ENCODE measurements at regions not wholly inside any gene's neighbourhood (a gene's known extent, or its start where the extent isn't known, plus 50 kb on each side); places are given as distances from the start of the nearest gene placed in this dataset.

GRCh38 chrX:74231625-74232024 is 72.4 kb upstream of the ZCCHC13 start:
- no peak for TF ChIP-seq CTCF (conservative IDR thresholded peaks at IDR 0.05; ENCODE audit: low read depth, low read length)
- TF ChIP-seq POLR2A (IDR thresholded peaks at IDR 0.05; ENCODE audit: low read depth, low read length) = no peak
- TF ChIP-seq RCOR1 (IDR thresholded peaks at IDR 0.05; ENCODE audit: insufficient replicate concordance, low read length) = no peak
- no peak for TF ChIP-seq USF2 (IDR thresholded peaks at IDR 0.05; ENCODE audit: low read depth, low read length)
- no peak for TF ChIP-seq BHLHE40 (IDR thresholded peaks at IDR 0.05; ENCODE audit: low read depth, low read length)
- no peak for TF ChIP-seq MXI1 (IDR thresholded peaks at IDR 0.05; ENCODE audit: borderline replicate concordance, low read depth, low read length)
- TF ChIP-seq RFX5 (IDR thresholded peaks at IDR 0.05; ENCODE audit: low read depth, low read length) = no peak

Measured in IMR-90 (cell line).